Kidney epithelial cell (primary cell): ENCODE measurements at regions not wholly inside any gene's neighbourhood (a gene's known extent, or its start where the extent isn't known, plus 50 kb on each side); places are given as distances from the start of the nearest gene placed in this dataset.
A peak's percentile ranks its signal among the peaks of the same experiment; 100 is the strongest.

Experiments
- DNase-seq: peaks from one replicate; pipeline ENCODE4 v3.0.0-alpha.2; 2010; ENCODE audit warnings: low read depth
- H3K27me3 ChIP-seq: 2 replicates; pipeline ENCODE4 v1.6.0; 2011; ENCODE audit warnings: low read length; ENCODE audit not compliant: control insufficient read depth, insufficient read depth
- H3K36me3 ChIP-seq: 2 replicates; pipeline ENCODE4 v1.5.1; 2011; ENCODE audit warnings: low read length; ENCODE audit not compliant: control insufficient read depth, insufficient read depth
- H3K4me3 ChIP-seq: 2 replicates; pipeline ENCODE4 v1.5.1; 2011; ENCODE audit warnings: low read depth, mild to moderate bottlenecking, control low read depth, low read length
- TF ChIP-seq, protein P1 (sequence below): IDR thresholded peaks from 2 replicates; pipeline ENCODE4 v1.5.1; 2011; ENCODE audit warnings: mild to moderate bottlenecking, moderate library complexity, low read length, control low read depth, inconsistent platforms; ENCODE audit not compliant: insufficient read depth, poor library complexity, severe bottlenecking

GRCh38 chr9:106648799-106649198 is 214.2 kb upstream of the ZNF462 start:
- no peak for DNase-seq
- TF ChIP-seq, protein P1, sequence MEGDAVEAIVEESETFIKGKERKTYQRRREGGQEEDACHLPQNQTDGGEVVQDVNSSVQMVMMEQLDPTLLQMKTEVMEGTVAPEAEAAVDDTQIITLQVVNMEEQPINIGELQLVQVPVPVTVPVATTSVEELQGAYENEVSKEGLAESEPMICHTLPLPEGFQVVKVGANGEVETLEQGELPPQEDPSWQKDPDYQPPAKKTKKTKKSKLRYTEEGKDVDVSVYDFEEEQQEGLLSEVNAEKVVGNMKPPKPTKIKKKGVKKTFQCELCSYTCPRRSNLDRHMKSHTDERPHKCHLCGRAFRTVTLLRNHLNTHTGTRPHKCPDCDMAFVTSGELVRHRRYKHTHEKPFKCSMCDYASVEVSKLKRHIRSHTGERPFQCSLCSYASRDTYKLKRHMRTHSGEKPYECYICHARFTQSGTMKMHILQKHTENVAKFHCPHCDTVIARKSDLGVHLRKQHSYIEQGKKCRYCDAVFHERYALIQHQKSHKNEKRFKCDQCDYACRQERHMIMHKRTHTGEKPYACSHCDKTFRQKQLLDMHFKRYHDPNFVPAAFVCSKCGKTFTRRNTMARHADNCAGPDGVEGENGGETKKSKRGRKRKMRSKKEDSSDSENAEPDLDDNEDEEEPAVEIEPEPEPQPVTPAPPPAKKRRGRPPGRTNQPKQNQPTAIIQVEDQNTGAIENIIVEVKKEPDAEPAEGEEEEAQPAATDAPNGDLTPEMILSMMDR: peak; percentile 17
- no peaks in the 10 kb centered on the region for H3K36me3 ChIP-seq
- H3K27me3 ChIP-seq: no peaks in the 10 kb centered on the region
- H3K4me3 ChIP-seq: no peak overlapping the region

GRCh38 chr9:106649664-106650063 is 213.3 kb upstream of the ZNF462 start:
- H3K27me3 ChIP-seq: no peaks in the 10 kb centered on the region
- H3K4me3 ChIP-seq: no peak overlapping the region
- H3K36me3 ChIP-seq: no peaks in the 10 kb centered on the region
- TF ChIP-seq, protein P1: no peak
- DNase-seq: no peak

- DNase-seq: no peak
- H3K4me3 ChIP-seq: no peak overlapping the region
- no peaks in the 10 kb centered on the region for H3K27me3 ChIP-seq
- TF ChIP-seq, protein P1: no peak
- no peaks in the 10 kb centered on the region for H3K36me3 ChIP-seq
Measured at GRCh38 chr9:106653213-106653612, 209.8 kb upstream of the ZNF462 start.

DNA sequence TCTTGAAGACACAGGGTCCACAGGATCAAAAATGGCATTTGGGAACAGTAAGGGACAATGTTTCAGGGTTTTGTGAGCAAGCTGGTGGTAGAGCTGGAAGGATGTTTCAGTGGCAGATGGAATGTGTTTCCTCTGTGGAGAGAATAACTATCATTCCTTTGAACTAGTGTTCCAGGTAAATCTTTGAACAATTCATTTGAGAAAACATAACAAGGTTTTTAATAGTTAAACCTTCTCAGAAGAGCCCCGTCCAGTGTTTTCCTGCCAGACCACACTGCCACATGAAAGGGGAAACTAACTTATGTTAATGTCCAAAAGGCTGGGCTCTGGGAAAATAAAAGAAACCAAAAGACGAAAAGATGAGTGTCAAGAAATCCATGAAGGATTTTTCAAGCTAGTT is 207.0 kb upstream of the ZNF462 start:
- no peak overlapping the region for H3K4me3 ChIP-seq

DNA sequence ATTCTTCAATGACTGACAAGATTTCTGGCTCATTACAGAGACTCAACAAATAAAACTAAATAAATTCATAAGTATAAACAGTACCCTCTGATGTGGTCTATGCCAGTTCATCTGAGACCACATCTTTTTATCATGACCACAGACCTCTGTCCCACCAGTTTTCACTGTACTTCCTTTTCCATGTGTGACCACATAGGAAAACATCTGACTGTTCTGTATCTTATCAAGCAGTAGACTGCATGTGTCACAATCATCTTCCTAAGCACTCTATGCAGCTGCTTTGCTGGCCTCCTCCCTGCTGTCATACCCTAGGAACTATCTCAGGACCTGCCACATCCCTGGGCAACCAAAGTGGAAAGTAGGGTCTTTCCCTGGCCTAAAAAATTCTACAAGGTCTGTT is 205.0 kb upstream of the ZNF462 start:
- no peaks in the 10 kb centered on the region for H3K27me3 ChIP-seq
- TF ChIP-seq, protein P1: no peak
- no peak overlapping the region for H3K4me3 ChIP-seq
- DNase-seq: no peak
- no peaks in the 10 kb centered on the region for H3K36me3 ChIP-seq

More for the DNA sequence above, 207.0 kb upstream of the ZNF462 start:
- DNase-seq: peak; percentile 43
- Histone ChIP-seq H3K27me3 (no peaks in the 10 kb centered on the region), H3K36me3 (no peaks in the 10 kb centered on the region)
- TF ChIP-seq, protein P1: no peak

DNA sequence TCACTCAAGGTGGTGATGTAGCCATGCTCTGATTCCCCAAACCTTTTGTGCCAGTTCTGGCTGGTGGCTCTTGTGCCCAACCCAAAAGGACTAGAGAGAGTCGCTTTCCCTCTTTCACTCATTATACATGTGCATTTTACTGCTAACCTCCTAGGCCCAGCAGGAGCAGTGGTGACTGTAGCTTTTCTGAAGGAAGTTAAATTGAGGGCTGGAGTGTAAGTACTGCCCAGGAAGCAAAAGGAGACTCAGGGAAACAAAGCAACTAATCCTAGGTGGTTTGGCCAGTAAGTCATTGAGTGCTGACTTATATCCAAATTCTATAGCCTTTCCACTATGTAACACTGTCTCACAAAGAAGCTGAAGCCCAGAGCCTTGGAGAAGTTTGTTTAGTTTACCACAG is 194.4 kb upstream of the ZNF462 start:
- DNase-seq: no peak
- TF ChIP-seq, protein P1: no peak
- no peaks in the 10 kb centered on the region for H3K36me3 ChIP-seq
- no peak overlapping the region for H3K4me3 ChIP-seq
- no peaks in the 10 kb centered on the region for H3K27me3 ChIP-seq
